ENCODE measurements at regions not wholly inside any gene's neighbourhood (a gene's known extent, or its start where the extent isn't known, plus 50 kb on each side); places are given as distances from the start of the nearest gene placed in this dataset.

GRCh38 chr16:85440744-85441143 is 172.4 kb upstream of the GSE1 start:
- Histone ChIP-seq H3K27ac (ENCODE audit: low read depth, low read length) (no peak overlapping the region), H3K36me3 (ENCODE audit: insufficient read depth, low read length) (no peaks in the 10 kb centered on the region), H3K27me3 (ENCODE audit: insufficient read depth, low read length) (no peaks in the 10 kb centered on the region), H2AFZ (ENCODE audit: low read depth, low read length) (no peak overlapping the region), H3K4me3 (ENCODE audit: insufficient read depth, low read depth, low read length) (no peak overlapping the region), H3K79me2 (ENCODE audit: insufficient read depth, low read length) (no peaks in the 10 kb centered on the region), H3K4me1 (ENCODE audit: insufficient read depth, low read length) (peaks cover 6% of the 10 kb centered on the region), H3K9me3 (ENCODE audit: insufficient read depth, low read depth, low read length) (no peaks in the 10 kb centered on the region), H3K4me2 (ENCODE audit: low read length) (no peak overlapping the region), H3K9ac (ENCODE audit: low read length) (no peak overlapping the region), H4K20me1 (ENCODE audit: insufficient read depth, low read length) (peaks cover 61% of the 10 kb centered on the region)
- no peak for TF ChIP-seq CTCF (IDR thresholded peaks at IDR 0.05; ENCODE audit: insufficient read depth, low read depth, low read length)
- TF ChIP-seq EZH2 (IDR thresholded peaks at IDR 0.05; ENCODE audit: insufficient read depth, low read length) = no peak
- Mint-ChIP-seq H3K4me1 (ENCODE audit: low read depth, unreplicated experiment) (peaks cover 6% of the 10 kb centered on the region), H3K36me3 (ENCODE audit: low read depth, unreplicated experiment) (peaks cover 7% of the 10 kb centered on the region), H3K4me3 (ENCODE audit: unreplicated experiment) (no peak overlapping the region), H3K9me3 (ENCODE audit: unreplicated experiment) (no peaks in the 10 kb centered on the region), H3K27me3 (ENCODE audit: low read depth, unreplicated experiment) (peaks cover 41% of the 10 kb centered on the region), H3K27ac (ENCODE audit: unreplicated experiment) (no peak overlapping the region)
- DNase-seq (ENCODE audit: low read depth) = no peak
- no peak for FAIRE-seq

GRCh38 chr16:85441189-85441889 is 171.8 kb upstream of the GSE1 start:
- Histone ChIP-seq H3K27ac (ENCODE audit: low read depth, low read length) (no peak overlapping the region), H3K4me3 (ENCODE audit: insufficient read depth, low read depth, low read length) (no peak overlapping the region), H3K9me3 (ENCODE audit: insufficient read depth, low read depth, low read length) (no peaks in the 10 kb centered on the region), H3K4me2 (ENCODE audit: low read length) (no peak overlapping the region), H3K79me2 (ENCODE audit: insufficient read depth, low read length) (no peaks in the 10 kb centered on the region), H3K27me3 (ENCODE audit: insufficient read depth, low read length) (no peaks in the 10 kb centered on the region), H3K4me1 (ENCODE audit: insufficient read depth, low read length) (peaks cover 5% of the 10 kb centered on the region), H2AFZ (ENCODE audit: low read depth, low read length) (no peak overlapping the region), H3K9ac (ENCODE audit: low read length) (no peak overlapping the region), H4K20me1 (ENCODE audit: insufficient read depth, low read length) (peaks cover 61% of the 10 kb centered on the region), H3K36me3 (ENCODE audit: insufficient read depth, low read length) (no peaks in the 10 kb centered on the region)
- TF ChIP-seq CTCF (IDR thresholded peaks at IDR 0.05; ENCODE audit: insufficient read depth, low read depth, low read length) = no peak
- TF ChIP-seq EZH2 (IDR thresholded peaks at IDR 0.05; ENCODE audit: insufficient read depth, low read length) = no peak
- peaks cover 7% of the 10 kb centered on the region for H3K36me3 Mint-ChIP-seq (ENCODE audit: low read depth, unreplicated experiment)
- no peak overlapping the region for H3K27ac Mint-ChIP-seq (ENCODE audit: unreplicated experiment)
- no peaks in the 10 kb centered on the region for H3K9me3 Mint-ChIP-seq (ENCODE audit: unreplicated experiment)
- peaks cover 43% of the 10 kb centered on the region for H3K27me3 Mint-ChIP-seq (ENCODE audit: low read depth, unreplicated experiment)
- FAIRE-seq (no peak), DNase-seq (ENCODE audit: low read depth) (no peak)
- no peak overlapping the region for H3K4me3 Mint-ChIP-seq (ENCODE audit: unreplicated experiment)
- peaks cover 6% of the 10 kb centered on the region for H3K4me1 Mint-ChIP-seq (ENCODE audit: low read depth, unreplicated experiment)
